ENCODE measurements at regions not wholly inside any gene's neighbourhood (a gene's known extent, or its start where the extent isn't known, plus 50 kb on each side); places are given as distances from the start of the nearest gene placed in this dataset.

GRCh38 chr5:2818936-2819335 lies 67.5 kb upstream of the IRX2 start:
- POLR2A ChIA-PET: no interaction called here
- no peaks in the 10 kb centered on the region for H3K36me3 Mint-ChIP-seq

GRCh38 chr5:2817031-2817603 lies 65.6 kb upstream of the IRX2 start:
- H3K36me3 Mint-ChIP-seq: no peaks in the 10 kb centered on the region
- ATAC-seq: no peak
- no peak overlapping the region for H3K4me3 Mint-ChIP-seq
- 0 out of 2 replicates have a peak, but pooled peaks cover 6% of the 10 kb centered on the region for H3K4me1 Mint-ChIP-seq
- DNase-seq (ENCODE audit: low spot score): no peak
- ChIA-PET CTCF (interaction anchor here (0.9 kb wide), 1 partner anchor 12 kb away, joined by 3 read pairs; no protein-coding TSS in a partner anchor), POLR2A (no interaction called here)
- H3K9me3 Mint-ChIP-seq: no peaks in the 10 kb centered on the region
- no peak overlapping the region for H3K27ac Mint-ChIP-seq
- peaks cover 3% of the 10 kb centered on the region; the same call in 1 of the 2 replicates for H3K27me3 Mint-ChIP-seq (ENCODE audit: low read depth)
- TF ChIP-seq AR (CRISPR knock-in tag; IDR thresholded peaks at IDR 0.05) (no peak), PRRX2 (CRISPR knock-in tag; IDR thresholded peaks at IDR 0.05) (no peak), KAT7 (CRISPR knock-in tag; IDR thresholded peaks at IDR 0.05; ENCODE audit: borderline replicate concordance) (no peak), ZNF396 (CRISPR knock-in tag; IDR thresholded peaks at IDR 0.05; ENCODE audit: borderline replicate concordance) (no peak), MXD4 (CRISPR knock-in tag; IDR thresholded peaks at IDR 0.05; ENCODE audit: borderline replicate concordance) (no peak), ZNF425 (CRISPR knock-in tag; conservative IDR thresholded peaks at IDR 0.05) (no peak), NR2C2 (CRISPR knock-in tag; IDR thresholded peaks at IDR 0.05) (no peak)

More at GRCh38 chr5:2818936-2819335, 67.5 kb upstream of the IRX2 start:
- TF ChIP-seq STAT6 (CRISPR knock-in tag; conservative IDR thresholded peaks at IDR 0.05; ENCODE audit: low read depth) (no peak), ZNF423 (CRISPR knock-in tag; IDR thresholded peaks at IDR 0.05) (no peak), SP1 (CRISPR knock-in tag; conservative IDR thresholded peaks at IDR 0.05) (no peak), ATF1 (CRISPR knock-in tag; IDR thresholded peaks at IDR 0.05) (no peak), FOXK1 (CRISPR knock-in tag; IDR thresholded peaks at IDR 0.05) (no peak), ERG (CRISPR knock-in tag; IDR thresholded peaks at IDR 0.05) (no peak)
- CTCF ChIA-PET: no interaction called here
- ATAC-seq (no peak), DNase-seq (ENCODE audit: low spot score) (no peak)
- no peak overlapping the region for H3K4me3 Mint-ChIP-seq
- 0 out of 2 replicates have a peak, but pooled peaks cover 1% of the 10 kb centered on the region for H3K4me1 Mint-ChIP-seq
- H3K9me3 Mint-ChIP-seq: no peaks in the 10 kb centered on the region
- peaks cover 3% of the 10 kb centered on the region; the same call in 1 of the 2 replicates for H3K27me3 Mint-ChIP-seq (ENCODE audit: low read depth)
- no peak overlapping the region for H3K27ac Mint-ChIP-seq

All from WTC11 (cell line).